ENCODE measurements at regions not wholly inside any gene's neighbourhood (a gene's known extent, or its start where the extent isn't known, plus 50 kb on each side); places are given as distances from the start of the nearest gene placed in this dataset.

DNA sequence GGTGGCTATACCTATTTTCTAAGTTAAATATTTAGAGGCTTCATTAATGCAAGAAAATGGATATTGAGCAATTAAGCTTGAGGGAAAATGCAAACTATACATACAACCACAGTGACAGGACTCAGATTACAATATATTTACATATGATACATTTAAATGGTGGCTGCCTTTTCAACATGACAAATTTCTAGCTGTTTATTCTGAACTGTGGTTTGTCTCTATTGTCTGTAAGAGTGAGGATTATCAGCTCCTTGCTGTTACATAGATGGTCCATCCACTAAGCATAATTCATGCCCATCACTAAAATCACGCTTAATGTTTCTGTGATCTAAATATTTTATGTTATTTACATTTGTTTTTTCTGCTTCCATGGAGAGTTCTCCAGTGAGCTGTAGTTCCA, 81.1 kb upstream of the SGCD start:
- H3K4me1 ChIP-seq (ENCODE audit: insufficient read depth, low read length, poor library complexity, severe bottlenecking) = no peaks in the 10 kb centered on the region
- no TSS peak for BruUV-seq (replicated peaks)
- H3K9me2 ChIP-seq (ENCODE audit: insufficient read depth, low read length) = no peaks in the 10 kb centered on the region
- DNase-seq (ENCODE audit: low spot score) = no peak
- no peaks in the 10 kb centered on the region for H3K9me3 ChIP-seq (ENCODE audit: low read length)
- no peaks in the 10 kb centered on the region for H3K79me2 ChIP-seq (ENCODE audit: insufficient read depth, low read depth, low read length)
- no peak overlapping the region for H3K27ac ChIP-seq (ENCODE audit: low read depth, low read length, poor library complexity, severe bottlenecking)
- CTCF ChIA-PET (ENCODE audit: unreplicated experiment) = no interaction called here
- TF ChIP-seq, protein P1, sequence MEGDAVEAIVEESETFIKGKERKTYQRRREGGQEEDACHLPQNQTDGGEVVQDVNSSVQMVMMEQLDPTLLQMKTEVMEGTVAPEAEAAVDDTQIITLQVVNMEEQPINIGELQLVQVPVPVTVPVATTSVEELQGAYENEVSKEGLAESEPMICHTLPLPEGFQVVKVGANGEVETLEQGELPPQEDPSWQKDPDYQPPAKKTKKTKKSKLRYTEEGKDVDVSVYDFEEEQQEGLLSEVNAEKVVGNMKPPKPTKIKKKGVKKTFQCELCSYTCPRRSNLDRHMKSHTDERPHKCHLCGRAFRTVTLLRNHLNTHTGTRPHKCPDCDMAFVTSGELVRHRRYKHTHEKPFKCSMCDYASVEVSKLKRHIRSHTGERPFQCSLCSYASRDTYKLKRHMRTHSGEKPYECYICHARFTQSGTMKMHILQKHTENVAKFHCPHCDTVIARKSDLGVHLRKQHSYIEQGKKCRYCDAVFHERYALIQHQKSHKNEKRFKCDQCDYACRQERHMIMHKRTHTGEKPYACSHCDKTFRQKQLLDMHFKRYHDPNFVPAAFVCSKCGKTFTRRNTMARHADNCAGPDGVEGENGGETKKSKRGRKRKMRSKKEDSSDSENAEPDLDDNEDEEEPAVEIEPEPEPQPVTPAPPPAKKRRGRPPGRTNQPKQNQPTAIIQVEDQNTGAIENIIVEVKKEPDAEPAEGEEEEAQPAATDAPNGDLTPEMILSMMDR (conservative IDR thresholded peaks at IDR 0.05; ENCODE audit: low read length) = no peak
- TF ChIP-seq EZH2phosphoT487 (IDR thresholded peaks at IDR 0.05; ENCODE audit: borderline replicate concordance, low read depth, low read length) = no peak
- H4K20me1 ChIP-seq (ENCODE audit: insufficient read depth, low read length) = no peaks in the 10 kb centered on the region
- intact Hi-C loops (cut with micrococcal nuclease; ENCODE audit: unreplicated experiment) = no loop called here
- no peaks in the 10 kb centered on the region for H3K36me3 ChIP-seq (ENCODE audit: insufficient read depth, low read length)
- POLR2A ChIA-PET = interaction anchor here (1.1 kb wide), 1 partner anchor 17 kb away, joined by 5 read pairs; no protein-coding TSS in a partner anchor
- no peak overlapping the region for H3K4me2 ChIP-seq (ENCODE audit: low read length)
- H2AFZ ChIP-seq (ENCODE audit: low read length) = no peak overlapping the region
- no peak overlapping the region for H3K4me3 ChIP-seq (ENCODE audit: low read depth, low read length, poor library complexity, severe bottlenecking)

DNA sequence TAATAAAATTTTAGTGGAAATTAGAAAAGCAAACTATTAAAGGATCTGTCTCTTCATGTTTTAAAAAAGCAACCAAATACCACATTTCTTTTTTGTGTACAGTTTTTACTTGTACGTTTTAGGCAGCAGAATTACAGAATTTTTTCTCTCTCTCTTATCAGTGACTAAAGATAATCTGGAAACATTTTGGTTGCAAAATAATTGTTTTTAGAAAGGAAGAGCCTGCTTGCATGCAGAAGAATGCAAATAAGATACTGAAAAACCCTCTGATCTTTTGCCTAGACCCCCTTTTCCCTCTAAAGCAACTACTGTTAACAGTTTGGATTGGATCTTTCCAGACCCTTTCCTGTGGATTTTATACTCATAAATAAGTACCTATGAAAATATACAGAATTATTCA, 75.9 kb upstream of the SGCD start:
- no TSS peak for BruUV-seq (replicated peaks)
- Histone ChIP-seq H3K4me1 (ENCODE audit: insufficient read depth, low read length, poor library complexity, severe bottlenecking) (no peaks in the 10 kb centered on the region), H2AFZ (ENCODE audit: low read length) (no peak overlapping the region), H3K27ac (ENCODE audit: low read depth, low read length, poor library complexity, severe bottlenecking) (no peak overlapping the region), H3K4me2 (ENCODE audit: low read length) (no peak overlapping the region), H4K20me1 (ENCODE audit: insufficient read depth, low read length) (no peaks in the 10 kb centered on the region), H3K4me3 (ENCODE audit: low read depth, low read length, poor library complexity, severe bottlenecking) (no peak overlapping the region), H3K36me3 (ENCODE audit: insufficient read depth, low read length) (no peaks in the 10 kb centered on the region), H3K9me2 (ENCODE audit: insufficient read depth, low read length) (no peaks in the 10 kb centered on the region), H3K9me3 (ENCODE audit: low read length) (no peaks in the 10 kb centered on the region), H3K79me2 (ENCODE audit: insufficient read depth, low read depth, low read length) (no peaks in the 10 kb centered on the region)
- POLR2A ChIA-PET = no interaction called here
- no peak for DNase-seq (ENCODE audit: low spot score)
- CTCF ChIA-PET (ENCODE audit: unreplicated experiment) = no interaction called here
- TF ChIP-seq EZH2phosphoT487 (IDR thresholded peaks at IDR 0.05; ENCODE audit: borderline replicate concordance, low read depth, low read length) = no peak
- TF ChIP-seq, protein P1 (conservative IDR thresholded peaks at IDR 0.05; ENCODE audit: low read length) = no peak
- intact Hi-C loops (cut with micrococcal nuclease; ENCODE audit: unreplicated experiment) = no loop called here

DNA sequence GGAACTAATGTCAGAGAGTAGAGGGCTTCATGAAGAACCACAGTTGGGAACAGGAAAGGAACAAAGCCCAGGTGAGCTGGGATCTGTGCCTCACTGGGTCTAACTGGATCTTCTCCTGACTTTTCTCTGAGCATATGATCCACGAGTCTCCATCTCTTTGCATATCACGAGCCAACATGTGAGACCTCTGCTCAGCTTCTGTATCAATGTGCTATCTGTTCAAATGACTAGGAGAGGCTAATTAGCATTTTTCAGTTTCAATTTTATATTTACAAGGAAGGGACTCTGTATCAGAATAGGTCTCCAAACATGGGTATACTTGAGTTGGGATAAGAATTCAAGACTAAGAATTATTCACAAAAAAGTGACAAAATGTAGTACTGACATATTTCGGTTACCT, 73.8 kb upstream of the SGCD start:
- H4K20me1 ChIP-seq (ENCODE audit: insufficient read depth, low read length) = no peaks in the 10 kb centered on the region
- TF ChIP-seq, protein P1 (conservative IDR thresholded peaks at IDR 0.05; ENCODE audit: low read length) = no peak
- no peak for TF ChIP-seq EZH2phosphoT487 (IDR thresholded peaks at IDR 0.05; ENCODE audit: borderline replicate concordance, low read depth, low read length)
- no TSS peak for BruUV-seq (replicated peaks)
- no peak overlapping the region for H3K27ac ChIP-seq (ENCODE audit: low read depth, low read length, poor library complexity, severe bottlenecking)
- H3K4me2 ChIP-seq (ENCODE audit: low read length) = no peak overlapping the region
- H3K9me2 ChIP-seq (ENCODE audit: insufficient read depth, low read length) = no peaks in the 10 kb centered on the region
- H3K36me3 ChIP-seq (ENCODE audit: insufficient read depth, low read length) = no peaks in the 10 kb centered on the region
- no peaks in the 10 kb centered on the region for H3K9me3 ChIP-seq (ENCODE audit: low read length)
- POLR2A ChIA-PET = no interaction called here
- DNase-seq (ENCODE audit: low spot score) = no peak
- CTCF ChIA-PET (ENCODE audit: unreplicated experiment) = no interaction called here
- intact Hi-C loops (cut with micrococcal nuclease; ENCODE audit: unreplicated experiment) = no loop called here
- H3K79me2 ChIP-seq (ENCODE audit: insufficient read depth, low read depth, low read length) = no peaks in the 10 kb centered on the region
- H3K4me1 ChIP-seq (ENCODE audit: insufficient read depth, low read length, poor library complexity, severe bottlenecking) = no peaks in the 10 kb centered on the region
- H3K4me3 ChIP-seq (ENCODE audit: low read depth, low read length, poor library complexity, severe bottlenecking) = no peak overlapping the region
- no peak overlapping the region for H2AFZ ChIP-seq (ENCODE audit: low read length)
